WERI-Rb-1 (cell line): ENCODE measurements at regions not wholly inside any gene's neighbourhood (a gene's known extent, or its start where the extent isn't known, plus 50 kb on each side); places are given as distances from the start of the nearest gene placed in this dataset.

Experiments used
- DNase-seq: peaks from one replicate; pipeline ENCODE4 v3.0.0-alpha.2; 2020
- H3K27ac ChIP-seq: fragments of 250-450 bp; sonication (Bioruptor Pico); 2 replicates; pipeline ENCODE4 v1.5.1; 2020; ENCODE audit warnings: mild to moderate bottlenecking, moderate library complexity
- H3K27me3 ChIP-seq: fragments of 250-450 bp; sonication (Bioruptor Pico); 2 replicates; pipeline ENCODE4 v1.5.1; 2021; ENCODE audit warnings: mild to moderate bottlenecking, low read depth, moderate library complexity; ENCODE audit not compliant: insufficient read depth, severe bottlenecking
- H3K36me3 ChIP-seq: fragments of 250-450 bp; sonication (Bioruptor Pico); 2 replicates; pipeline ENCODE4 v1.5.1; 2020; ENCODE audit warnings: mild to moderate bottlenecking, moderate library complexity
- H3K4me3 ChIP-seq: 2 replicates; pipeline ENCODE4 v1.5.1; 2011; ENCODE audit warnings: low read depth, mild to moderate bottlenecking, control low read depth, low read length
- H3K9me3 ChIP-seq: fragments of 250-450 bp; sonication (Bioruptor Pico); 2 replicates; pipeline ENCODE4 v1.5.1; 2021; ENCODE audit warnings: mild to moderate bottlenecking, moderate library complexity; ENCODE audit not compliant: severe bottlenecking
- TF ChIP-seq, protein P1 (sequence below): IDR thresholded peaks from 2 replicates; pipeline ENCODE4 v1.5.1; 2011; ENCODE audit warnings: low read depth, mild to moderate bottlenecking, control low read depth, inconsistent platforms, low read length

GRCh38 chr2:204180649-204181048, 244.1 kb downstream of the ICOS start:
- H3K4me3 ChIP-seq, result no peak overlapping the region
- H3K27ac ChIP-seq, result peak overlapping the region; percentile 85

GRCh38 chr2:204183608-204184007, 247.0 kb downstream of the ICOS start:
- no peak overlapping the region for H3K4me3 ChIP-seq
- no peaks in the 10 kb centered on the region for H3K36me3 ChIP-seq
- TF ChIP-seq, protein P1, sequence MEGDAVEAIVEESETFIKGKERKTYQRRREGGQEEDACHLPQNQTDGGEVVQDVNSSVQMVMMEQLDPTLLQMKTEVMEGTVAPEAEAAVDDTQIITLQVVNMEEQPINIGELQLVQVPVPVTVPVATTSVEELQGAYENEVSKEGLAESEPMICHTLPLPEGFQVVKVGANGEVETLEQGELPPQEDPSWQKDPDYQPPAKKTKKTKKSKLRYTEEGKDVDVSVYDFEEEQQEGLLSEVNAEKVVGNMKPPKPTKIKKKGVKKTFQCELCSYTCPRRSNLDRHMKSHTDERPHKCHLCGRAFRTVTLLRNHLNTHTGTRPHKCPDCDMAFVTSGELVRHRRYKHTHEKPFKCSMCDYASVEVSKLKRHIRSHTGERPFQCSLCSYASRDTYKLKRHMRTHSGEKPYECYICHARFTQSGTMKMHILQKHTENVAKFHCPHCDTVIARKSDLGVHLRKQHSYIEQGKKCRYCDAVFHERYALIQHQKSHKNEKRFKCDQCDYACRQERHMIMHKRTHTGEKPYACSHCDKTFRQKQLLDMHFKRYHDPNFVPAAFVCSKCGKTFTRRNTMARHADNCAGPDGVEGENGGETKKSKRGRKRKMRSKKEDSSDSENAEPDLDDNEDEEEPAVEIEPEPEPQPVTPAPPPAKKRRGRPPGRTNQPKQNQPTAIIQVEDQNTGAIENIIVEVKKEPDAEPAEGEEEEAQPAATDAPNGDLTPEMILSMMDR, result no peak

More at GRCh38 chr2:204180649-204181048, 244.1 kb downstream of the ICOS start:
- Histone ChIP-seq H3K27me3 (no peaks in the 10 kb centered on the region), H3K36me3 (peaks cover 4% of the 10 kb centered on the region; the same call in 1 of the 2 replicates), H3K9me3 (peaks cover 15% of the 10 kb centered on the region)
- TF ChIP-seq, protein P1, result no peak
- DNase-seq, result peak; percentile 73

GRCh38 chr2:204184226-204184625, 247.7 kb downstream of the ICOS start:
- DNase-seq, result no peak
- TF ChIP-seq, protein P1, result no peak
- H3K4me3 ChIP-seq, result no peak overlapping the region
- H3K9me3 ChIP-seq, result no peaks in the 10 kb centered on the region
- no peaks in the 10 kb centered on the region for H3K27me3 ChIP-seq
- H3K27ac ChIP-seq, result no peak overlapping the region
- no peaks in the 10 kb centered on the region for H3K36me3 ChIP-seq

More at GRCh38 chr2:204183608-204184007, 247.0 kb downstream of the ICOS start:
- no peak for DNase-seq
- Histone ChIP-seq H3K27me3 (no peaks in the 10 kb centered on the region), H3K27ac (no peak overlapping the region), H3K9me3 (no peaks in the 10 kb centered on the region)

- H3K27ac ChIP-seq, result no peak overlapping the region
- TF ChIP-seq, protein P1, result no peak
- no peaks in the 10 kb centered on the region for H3K9me3 ChIP-seq
- no peak overlapping the region for H3K4me3 ChIP-seq
- DNase-seq, result no peak
- H3K27me3 ChIP-seq, result no peaks in the 10 kb centered on the region
- no peaks in the 10 kb centered on the region for H3K36me3 ChIP-seq
Observed at GRCh38 chr2:204187229-204188083, 250.9 kb downstream of the ICOS start.

DNA sequence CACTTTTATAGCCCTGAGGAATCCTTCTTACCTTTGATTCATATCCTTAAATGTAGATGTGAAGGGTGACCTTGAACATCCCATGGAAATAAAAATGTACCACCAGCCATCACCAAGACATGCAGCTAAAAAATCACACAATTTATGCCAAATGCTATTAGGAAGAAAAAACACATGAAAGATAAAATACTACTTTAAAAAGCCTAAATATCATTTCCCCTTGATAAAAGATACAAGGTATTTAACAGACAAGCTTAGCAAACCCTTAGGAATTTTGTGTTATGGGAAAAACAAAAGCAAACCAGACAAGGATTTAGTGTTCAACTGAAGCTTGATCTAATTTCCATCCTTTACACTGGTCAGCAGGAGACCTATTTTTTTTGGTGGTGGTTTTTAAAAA, 255.0 kb downstream of the ICOS start:
- TF ChIP-seq, protein P1, result no peak
- Histone ChIP-seq H3K4me3 (no peak overlapping the region), H3K9me3 (no peaks in the 10 kb centered on the region), H3K27ac (no peak overlapping the region), H3K27me3 (no peaks in the 10 kb centered on the region), H3K36me3 (no peaks in the 10 kb centered on the region)
- no peak for DNase-seq
